SK-N-MC (cell line): ENCODE measurements at regions not wholly inside any gene's neighbourhood (a gene's known extent, or its start where the extent isn't known, plus 50 kb on each side); places are given as distances from the start of the nearest gene placed in this dataset.

Source experiments
- DNase-seq: peaks from one replicate; pipeline ENCODE4 v3.0.0-alpha.2; 2011; ENCODE audit warnings: low read depth, low spot score
- H3K27ac ChIP-seq: fragments of 200-600 bp; sonication (generic); 2 replicates; pipeline ENCODE4 v1.5.1; 2016; ENCODE audit warnings: mixed run types
- H3K36me3 ChIP-seq: fragments of 200-600 bp; sonication (generic); 2 replicates; pipeline ENCODE4 v1.6.1; 2017; ENCODE audit warnings: antibody characterized with exemption, low read length, mixed read lengths; ENCODE audit not compliant: insufficient read depth
- H3K4me3 ChIP-seq: fragments of 200-600 bp; sonication (generic); 2 replicates; pipeline ENCODE4 v1.5.1; 2016
- H3K9ac ChIP-seq: fragments of 200-600 bp; sonication (generic); 2 replicates; pipeline ENCODE4 v1.8.0; 2017; ENCODE audit warnings: mixed run types, mixed read lengths; ENCODE audit not compliant: insufficient read length
- H3K9me3 ChIP-seq: fragments of 200-600 bp; sonication (generic); 2 replicates; pipeline ENCODE4 v1.6.1; 2017; ENCODE audit warnings: low read depth, mild to moderate bottlenecking, antibody characterized with exemption, low read length, moderate library complexity, mixed read lengths
- EZH2 ChIP-seq: fragments of 200-600 bp; sonication (generic); IDR thresholded peaks from one replicate; pipeline ENCODE4 v1.6.1; 2017; ENCODE audit warnings: antibody characterized with exemption
- FOXP2 ChIP-seq: optimal IDR thresholded peaks from 2 replicates; pipeline ENCODE3; 2011; ENCODE audit warnings: mild to moderate bottlenecking, moderate library complexity; ENCODE audit not compliant: insufficient read depth; ENCODE audit errors: extremely low read length, control extremely low read depth
- POLR2AphosphoS5 ChIP-seq: IDR thresholded peaks from 2 replicates; pipeline ENCODE4 v1.6.1; 2012; ENCODE audit warnings: mild to moderate bottlenecking, low read depth, low read length, borderline replicate concordance

DNA sequence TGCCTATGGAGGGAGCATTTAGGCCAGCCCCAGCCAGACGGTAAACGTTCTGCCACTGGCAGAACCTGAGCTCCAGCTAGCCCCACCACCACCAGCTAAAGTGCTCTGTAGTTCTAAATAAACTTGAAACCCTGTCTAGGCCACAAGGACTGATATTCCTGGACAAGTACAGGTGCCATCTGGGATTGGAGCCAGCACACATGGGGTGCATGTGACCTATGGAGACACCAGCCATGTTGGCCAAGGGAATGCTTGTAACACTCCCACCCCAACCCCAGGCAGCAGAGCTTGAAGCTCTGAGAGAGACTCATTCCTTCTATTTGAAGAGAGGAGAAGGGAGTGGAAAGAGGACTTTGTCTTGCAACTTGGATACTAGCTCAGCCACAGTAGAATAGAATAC, 284.5 kb upstream of the DCBLD2 start:
- Histone ChIP-seq H3K36me3 (no peaks in the 10 kb centered on the region), H3K4me3 (no peak overlapping the region), H3K27ac (no peak overlapping the region), H3K9me3 (no peaks in the 10 kb centered on the region; the same call in 1 of the 2 replicates), H3K9ac (no peak overlapping the region)
- DNase-seq = no peak
- TF ChIP-seq EZH2 = no peak
- no peak for TF ChIP-seq POLR2AphosphoS5
- TF ChIP-seq FOXP2 = no peak

GRCh38 chr3:99176169-99176964, 274.9 kb upstream of the DCBLD2 start:
- TF ChIP-seq FOXP2 = no peak
- no peak for TF ChIP-seq EZH2
- TF ChIP-seq POLR2AphosphoS5 = no peak
- Histone ChIP-seq H3K36me3 (no peaks in the 10 kb centered on the region), H3K9me3 (no peaks in the 10 kb centered on the region), H3K27ac (peak overlapping the region; percentile 63), H3K4me3 (no peak overlapping the region), H3K9ac (no peak overlapping the region)
- no peak for DNase-seq

DNA sequence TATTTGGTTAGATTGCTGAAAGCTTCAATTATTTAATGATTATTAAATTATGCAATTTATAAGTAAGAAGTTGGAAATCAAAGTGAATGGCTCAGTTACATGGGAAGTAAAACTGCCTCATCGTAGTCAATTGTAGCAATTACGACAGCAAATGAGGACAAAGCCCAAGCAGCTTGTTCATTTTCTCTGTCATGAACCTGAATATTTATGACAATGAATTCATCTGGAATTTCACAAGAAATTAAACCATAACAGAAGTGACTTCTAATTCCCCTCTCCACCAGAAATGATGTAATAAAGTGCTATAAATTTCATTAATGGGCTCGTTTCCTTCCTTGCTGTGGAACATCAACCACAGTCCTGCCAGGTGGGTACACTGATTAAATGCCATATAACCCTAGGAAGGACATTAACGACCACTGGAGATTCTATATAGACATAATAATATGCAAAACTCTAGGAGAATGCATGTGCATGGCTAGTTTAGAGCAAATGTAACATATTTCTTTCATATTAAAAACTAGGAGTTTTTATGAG, 273.8 kb upstream of the DCBLD2 start:
- Histone ChIP-seq H3K27ac (peak overlapping the region; percentile 33), H3K9ac (no peak overlapping the region), H3K4me3 (no peak overlapping the region), H3K9me3 (no peaks in the 10 kb centered on the region), H3K36me3 (no peaks in the 10 kb centered on the region)
- TF ChIP-seq FOXP2 (no peak), EZH2 (no peak), POLR2AphosphoS5 (peak; percentile 48; the same call in 1 of the 2 replicates)
- DNase-seq = peak; percentile 75

DNA sequence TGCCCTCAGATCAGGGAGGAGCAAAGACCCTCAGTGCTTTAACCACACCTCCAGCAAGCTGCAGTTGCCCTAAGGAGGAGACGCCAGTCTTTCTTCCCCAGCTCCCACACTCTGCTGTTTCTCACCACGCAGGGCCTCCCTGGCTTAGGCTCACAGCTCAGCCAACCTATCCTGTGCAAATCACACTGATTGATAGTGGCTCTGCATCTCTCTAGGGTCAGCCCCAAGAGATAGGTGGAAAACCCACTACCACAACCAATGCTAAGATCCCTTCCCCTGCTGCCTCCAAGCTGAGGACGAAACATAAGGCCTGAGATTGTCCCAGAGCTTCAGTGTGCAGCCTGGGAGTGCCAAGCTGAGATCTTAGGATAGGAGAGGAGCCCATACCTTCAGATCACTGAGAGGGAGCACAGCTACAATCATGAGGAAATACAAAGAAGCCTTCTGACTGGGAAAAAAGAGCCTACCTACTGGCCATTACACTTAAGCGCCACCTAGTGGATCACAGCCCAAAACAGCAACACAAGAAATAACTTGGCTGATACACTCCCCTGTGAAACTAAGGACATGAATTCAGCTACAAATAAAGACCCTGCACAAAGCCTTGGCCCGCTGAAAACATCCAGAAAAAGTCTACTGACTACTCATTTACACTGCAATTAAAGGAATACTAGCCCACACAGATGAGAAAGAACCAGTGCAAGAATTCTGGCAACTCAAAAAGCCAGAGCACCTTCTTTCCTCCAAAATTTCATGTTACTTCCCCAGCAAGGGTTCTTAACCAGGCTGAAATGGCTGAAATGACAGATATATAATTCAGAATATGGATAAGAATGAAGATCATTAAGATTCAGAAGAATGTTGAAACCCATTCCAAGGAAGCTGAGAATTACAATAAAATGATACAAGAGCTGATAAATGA, 271.5 kb upstream of the DCBLD2 start:
- Histone ChIP-seq H3K9me3 (no peaks in the 10 kb centered on the region), H3K4me3 (no peak overlapping the region), H3K27ac (no peak overlapping the region), H3K36me3 (no peaks in the 10 kb centered on the region), H3K9ac (no peak overlapping the region)
- no peak for TF ChIP-seq EZH2
- TF ChIP-seq FOXP2 = no peak
- TF ChIP-seq POLR2AphosphoS5 = no peak
- DNase-seq = peak; percentile 73

DNA sequence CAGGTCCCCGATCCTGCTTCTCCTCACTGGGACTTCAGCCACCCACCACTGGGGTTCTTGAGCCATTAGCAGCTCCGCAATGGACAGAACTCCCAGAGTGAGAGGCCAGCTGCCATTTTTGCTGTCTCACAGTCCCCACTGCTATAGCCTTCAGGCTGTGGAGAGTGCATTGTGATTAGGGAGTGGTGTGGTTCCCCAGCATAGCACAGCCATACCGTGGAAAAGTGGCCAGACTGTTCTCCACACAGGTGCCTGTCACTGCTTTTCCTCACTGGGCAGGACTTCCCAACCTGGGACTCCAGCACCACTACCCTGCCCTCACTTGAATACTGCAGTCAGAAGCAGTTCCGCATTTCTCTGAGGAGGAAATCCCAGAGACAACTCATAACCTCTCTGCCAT, 270.3 kb upstream of the DCBLD2 start:
- H3K36me3 ChIP-seq = no peaks in the 10 kb centered on the region
- H3K9me3 ChIP-seq = no peaks in the 10 kb centered on the region
- no peak overlapping the region for H3K27ac ChIP-seq
- DNase-seq = no peak
- no peak for TF ChIP-seq FOXP2
- TF ChIP-seq EZH2 = no peak
- no peak for TF ChIP-seq POLR2AphosphoS5
- H3K9ac ChIP-seq = no peak overlapping the region
- H3K4me3 ChIP-seq = no peak overlapping the region

- DNase-seq = no peak
- Histone ChIP-seq H3K27ac (no peak overlapping the region), H3K36me3 (no peaks in the 10 kb centered on the region), H3K9me3 (no peaks in the 10 kb centered on the region), H3K4me3 (no peak overlapping the region), H3K9ac (no peak overlapping the region)
- no peak for TF ChIP-seq FOXP2
- no peak for TF ChIP-seq EZH2
- TF ChIP-seq POLR2AphosphoS5 = no peak
These were observed 269.5 kb upstream of the DCBLD2 start for GRCh38 chr3:99170867-99171517.

GRCh38 chr3:99167071-99167470, 265.6 kb upstream of the DCBLD2 start:
- Histone ChIP-seq H3K9ac (no peak overlapping the region), H3K27ac (no peak overlapping the region), H3K4me3 (no peak overlapping the region), H3K36me3 (no peaks in the 10 kb centered on the region), H3K9me3 (no peaks in the 10 kb centered on the region)
- TF ChIP-seq FOXP2 (no peak), EZH2 (no peak), POLR2AphosphoS5 (no peak)
- no peak for DNase-seq

GRCh38 chr3:99163314-99163713, 261.8 kb upstream of the DCBLD2 start:
- H3K4me3 ChIP-seq = no peak overlapping the region
- no peak for DNase-seq
- no peaks in the 10 kb centered on the region for H3K36me3 ChIP-seq
- H3K27ac ChIP-seq = no peak overlapping the region
- H3K9ac ChIP-seq = no peak overlapping the region
- TF ChIP-seq EZH2 (no peak), FOXP2 (no peak), POLR2AphosphoS5 (no peak)
- peaks cover 11% of the 10 kb centered on the region; the same call in 1 of the 2 replicates for H3K9me3 ChIP-seq
